NT2/D1 (cell line): ENCODE measurements at regions not wholly inside any gene's neighbourhood (a gene's known extent, or its start where the extent isn't known, plus 50 kb on each side); places are given as distances from the start of the nearest gene placed in this dataset.

Experiments
- YY1 ChIP-seq: IDR thresholded peaks from 2 replicates; pipeline ENCODE4 v1.6.1; 2011; ENCODE audit not compliant: insufficient read length, insufficient read depth
- ZNF274 ChIP-seq: IDR thresholded peaks from 2 replicates; pipeline ENCODE4 v1.6.1; 2011; ENCODE audit warnings: mild to moderate bottlenecking, low read depth, low read length

- TF ChIP-seq YY1 = no peak
- TF ChIP-seq ZNF274 = no peak
Observed at GRCh38 chr9:103355000-103355399, 359.9 kb downstream of the CYLC2 start.
